Fibroblast of skin of abdomen (primary cell): ENCODE measurements at regions not wholly inside any gene's neighbourhood (a gene's known extent, or its start where the extent isn't known, plus 50 kb on each side); places are given as distances from the start of the nearest gene placed in this dataset.
"Not testable (repeated sequence)": the region's sequence is repeated elsewhere in the genome, so short reads cannot be mapped to it uniquely, and the experiment has no call there.

Experiments
- DNase-seq: peaks from one replicate; pipeline ENCODE4 v3.0.0-alpha.2; 2013

DNA sequence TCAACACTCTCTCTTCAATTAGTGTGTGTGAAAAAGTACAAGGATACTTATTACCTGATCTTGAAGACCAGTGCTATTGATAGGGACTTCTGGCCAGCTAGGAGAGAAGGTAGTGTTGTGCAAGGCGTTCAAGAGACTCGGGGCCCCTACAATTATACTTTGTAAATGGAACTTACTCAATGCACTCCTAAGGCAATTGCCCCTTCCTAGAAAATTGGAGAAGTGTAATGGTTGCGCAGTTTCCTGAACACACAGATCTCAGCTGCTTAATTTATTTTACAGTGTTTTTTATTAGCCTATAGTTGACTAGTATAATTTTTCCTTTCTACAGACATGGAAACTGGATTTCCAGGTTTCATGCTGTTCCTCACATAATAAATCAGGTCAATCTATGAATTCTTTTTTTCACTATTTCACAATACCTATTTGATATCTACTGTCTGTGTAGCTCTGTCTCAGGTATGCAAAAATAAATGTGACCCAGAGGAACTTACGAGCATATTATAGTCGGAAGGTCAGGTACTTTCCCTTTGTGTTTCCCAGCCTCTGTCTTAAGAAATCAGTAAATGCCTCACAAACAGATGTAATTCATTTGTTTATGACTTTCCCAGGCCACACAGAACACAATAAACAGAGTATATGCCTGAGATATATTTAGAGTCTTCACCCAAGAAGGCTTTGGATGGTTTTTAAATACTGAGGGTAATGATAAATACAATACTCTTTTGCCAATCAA is 89.1 kb upstream of the TET2 start:
- DNase-seq = no peak

DNA sequence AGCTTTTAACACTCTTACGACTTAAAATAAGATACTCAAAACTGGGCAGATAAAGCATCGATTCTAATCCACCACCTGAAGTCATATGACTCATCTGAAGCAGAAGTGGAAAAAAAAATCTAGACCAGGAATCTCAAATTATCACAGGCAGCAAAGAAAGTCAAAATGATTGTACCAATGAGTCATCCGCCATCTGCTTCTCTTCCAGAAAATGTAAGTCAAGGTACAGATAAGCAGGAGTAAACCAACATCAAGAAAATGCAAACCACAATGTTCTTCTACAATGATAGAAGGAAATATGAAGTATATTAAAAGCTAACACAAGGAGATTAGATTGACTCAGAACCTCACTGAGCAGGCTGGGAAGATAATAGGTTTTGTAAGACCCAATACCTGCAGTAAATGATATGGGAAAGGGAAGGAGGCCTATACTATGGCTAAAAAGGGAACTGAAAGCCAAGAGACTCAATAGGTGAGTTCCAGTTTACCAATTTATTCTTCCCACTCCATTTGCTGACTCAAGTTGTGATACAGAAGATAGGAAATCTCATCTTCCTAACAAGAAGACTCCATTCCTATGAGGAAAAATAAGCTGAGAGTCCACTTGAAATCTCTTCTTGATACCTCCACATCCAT is 88.4 kb upstream of the TET2 start:
- DNase-seq = peak; percentile 53

DNA sequence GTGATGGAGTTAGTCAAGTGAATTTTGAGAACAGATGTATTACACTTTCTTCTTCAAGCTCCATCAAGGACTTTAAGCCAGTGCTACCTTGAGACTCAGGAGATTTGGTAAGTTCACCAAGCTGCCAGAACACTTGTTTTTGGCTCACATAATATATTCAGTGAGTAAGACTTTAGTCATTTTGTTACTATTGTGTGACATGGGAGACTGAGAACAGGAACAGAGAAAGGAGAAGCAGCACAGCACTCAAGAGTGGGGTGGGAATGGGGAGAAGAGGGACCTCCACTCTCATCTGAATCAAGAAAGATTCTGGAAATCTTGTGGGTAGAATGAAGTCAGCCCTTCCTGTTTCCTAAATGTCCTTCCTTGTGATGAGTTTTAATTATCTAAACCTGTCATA is 87.3 kb upstream of the TET2 start:
- DNase-seq = no peak

DNA sequence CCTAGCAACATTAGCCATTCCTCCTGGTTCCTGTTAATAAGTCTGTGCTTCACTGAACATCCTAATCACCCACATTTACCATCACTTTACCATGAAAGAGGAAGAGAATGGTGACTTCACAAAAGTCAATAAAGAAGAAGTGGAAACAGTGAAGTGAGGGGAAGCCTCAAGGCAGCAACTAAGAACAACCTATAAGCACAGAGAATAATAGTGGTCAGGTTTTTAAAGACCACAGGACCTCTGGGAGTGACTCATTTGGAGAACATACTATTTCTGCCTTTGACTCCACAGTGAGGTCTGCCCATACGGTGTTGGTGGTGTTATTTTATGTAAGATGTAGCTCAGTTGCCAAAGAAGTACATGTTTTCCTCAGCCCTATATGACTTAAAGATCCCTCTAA is 86.0 kb upstream of the TET2 start:
- peak; percentile 38 for DNase-seq

DNA sequence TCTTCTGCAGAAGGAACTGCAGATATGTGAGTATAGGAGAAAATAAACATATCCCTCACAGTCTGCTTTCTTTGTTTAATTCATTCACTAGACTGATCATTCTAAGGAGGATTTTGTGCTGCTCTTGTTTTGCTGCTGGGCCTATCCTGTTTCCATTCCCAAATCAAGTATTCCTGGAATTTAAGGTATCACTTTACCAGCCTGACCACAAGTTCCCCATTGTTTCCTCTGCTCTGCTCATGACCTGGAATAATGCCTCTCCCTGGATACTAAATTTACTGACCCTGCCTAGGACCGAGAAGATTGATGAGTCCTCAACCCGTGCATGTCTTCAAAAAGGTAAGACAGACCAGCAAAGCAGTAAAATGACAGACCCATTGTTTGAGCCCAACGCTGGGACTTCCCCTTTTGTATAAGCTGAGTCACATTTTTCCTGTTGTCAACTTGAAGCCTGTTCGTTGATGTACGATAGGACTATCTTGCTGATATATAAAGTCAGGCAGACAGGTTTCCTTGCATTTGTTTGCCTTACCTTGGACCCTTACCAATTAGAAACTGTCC is 85.5 kb upstream of the TET2 start:
- peak; percentile 27 for DNase-seq

DNA sequence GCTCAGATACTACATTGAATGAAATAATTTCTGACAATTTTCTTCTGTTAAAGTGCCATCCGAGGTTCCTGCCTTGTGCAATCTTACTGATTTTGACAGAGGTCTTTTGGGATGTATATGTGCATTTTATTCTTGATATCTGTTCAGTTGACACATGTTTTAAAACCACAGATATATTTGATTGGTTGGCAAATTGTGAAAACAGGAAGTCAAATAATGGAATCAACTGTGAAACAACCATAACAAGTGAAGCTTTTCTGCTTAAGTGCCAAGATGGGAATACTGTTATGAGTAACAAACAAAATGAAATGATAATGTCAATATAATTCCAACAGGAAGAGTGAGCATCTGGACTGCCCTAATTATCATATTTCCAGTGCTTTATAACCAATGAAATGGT is 84.9 kb upstream of the TET2 start:
- peak; percentile 1 for DNase-seq

DNA sequence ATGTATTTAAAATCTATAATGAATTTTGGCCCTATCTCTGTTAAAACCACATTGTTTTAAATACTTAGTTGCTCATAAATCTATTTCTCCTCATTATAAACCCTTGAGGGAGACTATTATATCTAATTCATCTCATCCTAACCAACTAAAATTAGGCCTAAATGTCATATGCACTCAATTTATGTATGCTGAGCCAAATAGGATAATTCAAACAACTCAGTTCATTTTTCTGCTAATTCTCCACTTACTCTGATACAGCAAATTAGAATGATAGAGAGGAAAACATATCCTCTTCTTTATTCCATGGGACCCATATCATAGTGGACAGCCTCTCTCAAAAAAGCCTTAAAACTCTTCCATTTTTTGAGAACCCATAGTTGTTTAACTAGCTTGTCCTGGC is 80.3 kb upstream of the TET2 start:
- DNase-seq = no peak

DNA sequence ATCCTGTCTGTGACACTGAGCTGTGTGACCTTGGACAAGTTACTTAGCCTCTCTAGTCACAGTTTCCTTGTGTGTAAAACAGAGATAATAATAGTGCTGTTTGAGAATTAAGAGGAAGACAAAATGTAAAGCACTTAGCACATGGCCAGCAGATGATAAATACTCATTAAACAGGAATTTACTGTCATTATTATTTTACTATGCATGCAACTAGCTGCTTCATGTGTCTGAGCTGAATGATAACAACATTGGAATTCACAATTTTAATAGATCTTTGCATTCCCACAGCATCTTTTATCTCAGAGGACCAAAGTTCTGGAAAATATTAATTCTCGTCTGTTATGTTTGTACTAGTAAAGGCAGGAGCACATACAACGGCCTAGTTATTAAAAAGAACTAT is 79.2 kb upstream of the TET2 start:
- peak; percentile 59 for DNase-seq

DNA sequence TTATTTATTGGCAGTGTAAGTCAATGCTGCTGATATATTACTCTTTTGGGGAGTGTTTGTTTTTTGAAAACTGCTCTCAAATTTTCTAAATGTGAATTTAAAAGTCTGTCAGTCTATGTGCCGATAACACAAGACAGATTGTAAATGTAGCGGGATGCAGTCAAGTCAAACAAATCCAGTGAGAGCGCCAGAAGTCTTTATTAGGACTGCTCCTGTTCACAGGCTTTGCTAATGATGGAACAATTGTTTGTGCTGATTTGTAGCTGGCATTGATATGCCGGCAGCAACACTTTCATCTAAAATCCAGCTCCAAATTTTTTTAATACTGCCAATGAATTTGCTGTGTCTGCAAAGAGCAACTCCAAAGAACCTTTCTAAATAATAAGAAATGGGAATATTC is 78.7 kb upstream of the TET2 start:
- DNase-seq = no peak

DNA sequence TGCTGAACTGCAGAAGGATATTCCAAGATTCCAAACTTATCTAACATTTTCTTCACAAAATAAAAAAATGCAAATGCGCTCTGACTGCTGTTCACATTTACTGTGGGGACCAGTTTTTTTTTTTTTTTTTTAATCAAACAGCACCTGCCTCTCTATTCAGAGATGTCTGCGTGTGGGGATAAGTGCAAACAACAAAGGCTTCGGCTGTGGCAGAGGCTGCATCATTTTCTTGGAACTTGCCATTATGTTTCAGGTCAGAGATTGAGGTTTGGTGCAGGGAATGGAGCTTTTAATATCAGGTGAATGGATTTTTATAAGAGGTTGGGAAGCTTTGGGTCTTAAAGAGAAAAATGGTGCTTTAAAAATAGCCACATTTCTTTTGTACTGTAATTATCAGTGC is 78.2 kb upstream of the TET2 start:
- DNase-seq = no peak

DNA sequence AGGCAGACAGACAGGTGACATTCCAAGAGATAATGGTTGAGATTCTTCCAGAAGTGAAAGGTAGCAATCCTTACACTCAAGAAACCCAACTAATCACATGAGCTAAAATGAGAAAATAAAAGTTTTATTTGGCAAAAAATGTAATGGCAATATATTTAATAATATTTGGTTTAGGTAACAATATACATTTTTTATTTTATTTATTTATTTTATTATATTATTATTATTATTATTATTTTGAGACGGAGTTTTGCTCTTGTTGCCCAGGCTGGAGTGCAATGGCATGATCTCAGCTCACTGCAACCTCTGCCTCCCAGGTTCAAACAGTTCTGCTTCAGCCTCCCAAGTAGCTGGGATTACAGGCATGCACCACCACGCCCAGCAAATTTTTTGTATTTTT is 74.6 kb upstream of the TET2 start:
- not testable (repeated sequence) for DNase-seq

DNA sequence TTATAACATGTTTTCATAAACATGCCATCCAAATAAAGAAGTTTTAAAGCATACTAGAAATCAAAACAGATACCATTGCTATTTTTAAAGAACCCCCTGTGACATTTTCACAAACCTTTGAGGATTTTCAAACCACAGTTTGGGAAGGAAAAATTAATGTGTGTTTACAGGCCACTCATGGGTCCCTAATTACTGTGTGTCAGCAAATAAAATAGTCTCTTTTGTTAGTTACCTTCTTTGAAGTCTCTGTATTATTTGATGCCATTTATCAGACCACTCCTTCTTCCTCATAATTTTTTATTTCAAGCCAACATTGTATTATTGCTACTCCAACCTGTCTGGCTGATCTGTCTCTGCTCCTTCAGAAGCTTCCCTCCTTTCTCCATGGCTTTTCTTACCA is 72.6 kb upstream of the TET2 start:
- DNase-seq = no peak

DNA sequence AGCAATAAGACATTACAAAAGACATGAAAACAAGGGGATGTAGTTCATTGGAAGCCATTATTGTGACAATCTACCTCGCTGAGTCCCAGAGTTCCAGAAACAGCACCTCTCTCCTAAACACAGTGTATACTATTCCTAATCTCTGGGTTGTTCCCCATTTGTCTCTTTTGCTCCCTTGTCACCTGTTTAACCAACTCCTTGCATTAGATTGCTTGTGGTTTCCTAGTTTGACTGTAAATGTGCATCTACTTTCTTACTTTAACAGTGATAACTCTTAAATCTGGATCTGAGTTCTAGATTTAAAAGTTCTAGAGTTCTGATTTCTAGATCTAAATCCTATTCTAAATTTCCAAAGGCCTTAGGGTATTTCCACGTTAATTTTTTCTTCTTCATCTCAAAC is 71.6 kb upstream of the TET2 start:
- DNase-seq = no peak

DNA sequence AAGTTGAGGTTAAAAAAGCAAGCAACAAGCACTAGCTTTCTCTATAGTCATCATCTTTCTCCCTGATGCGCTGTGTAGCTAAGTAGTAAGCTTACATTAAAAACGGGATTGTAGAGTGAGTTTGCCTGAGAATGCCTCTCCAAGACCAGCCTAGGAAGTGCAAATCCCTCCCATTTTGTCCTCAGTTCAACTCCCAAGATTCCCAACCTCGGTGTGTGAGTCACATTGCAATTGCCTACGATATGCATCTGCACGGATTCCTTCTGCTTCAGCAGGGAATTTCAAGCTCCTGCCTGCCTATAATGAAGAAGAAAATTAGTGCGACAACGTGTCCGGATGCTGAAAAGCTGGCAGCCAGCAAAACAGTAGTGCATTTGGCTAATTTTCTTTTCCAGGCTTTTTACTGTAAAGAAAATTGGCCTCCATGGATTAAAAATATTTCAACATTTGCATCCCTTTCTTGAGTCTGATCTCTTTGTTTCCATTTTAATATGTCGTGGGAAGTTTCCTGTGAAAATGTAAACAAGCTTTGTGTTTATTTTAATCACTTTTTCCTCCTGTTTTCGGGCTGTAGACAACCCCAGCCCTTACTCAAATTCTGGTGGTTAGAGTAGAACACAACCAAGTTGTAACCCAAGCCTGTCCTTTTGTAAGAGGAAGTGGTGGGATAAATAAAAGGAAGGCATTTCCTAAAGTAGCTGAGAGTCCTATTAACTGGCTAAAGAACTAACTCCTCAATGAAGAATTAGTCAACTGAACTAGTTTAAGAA is 58.4 kb upstream of the TET2 start:
- DNase-seq = peak; percentile 98

DNA sequence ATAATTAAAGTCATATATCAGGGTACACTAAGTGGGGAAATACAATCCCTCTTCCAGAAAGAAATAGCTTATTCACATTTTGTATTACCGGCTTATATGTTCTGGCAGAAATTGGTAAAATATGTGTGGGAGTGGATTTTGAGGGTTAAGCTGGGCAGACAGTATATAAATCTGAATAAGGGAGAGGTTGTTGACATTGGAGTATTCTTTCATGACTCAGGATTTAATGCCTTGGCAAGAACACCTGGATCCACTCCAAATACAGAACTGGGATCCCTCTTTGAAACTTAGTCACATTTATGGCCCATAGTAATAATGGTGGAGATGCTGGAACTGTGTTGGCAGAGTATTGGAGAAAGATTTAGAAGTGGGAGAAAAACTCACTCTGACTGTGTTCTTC is 54.3 kb upstream of the TET2 start:
- DNase-seq = peak; percentile 96

DNA sequence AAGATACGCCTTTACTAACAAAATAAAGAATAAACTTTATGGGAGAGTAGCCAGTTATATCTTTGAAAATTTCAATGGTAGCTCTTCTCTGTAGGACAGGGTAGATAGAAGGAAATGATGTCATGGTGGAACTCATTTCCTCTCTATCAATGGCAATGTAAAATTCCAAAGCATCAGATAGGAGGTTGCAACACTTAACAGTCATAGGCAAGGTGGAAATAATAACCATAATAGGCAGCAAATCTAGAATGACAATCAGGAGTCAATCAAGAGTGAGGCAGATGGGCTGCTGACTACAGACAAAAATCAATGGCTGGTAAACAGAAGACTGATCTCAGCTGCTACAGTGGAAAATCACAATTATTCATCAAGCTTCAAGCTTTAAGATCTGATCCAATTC is 53.9 kb upstream of the TET2 start:
- peak; percentile 74 for DNase-seq

DNA sequence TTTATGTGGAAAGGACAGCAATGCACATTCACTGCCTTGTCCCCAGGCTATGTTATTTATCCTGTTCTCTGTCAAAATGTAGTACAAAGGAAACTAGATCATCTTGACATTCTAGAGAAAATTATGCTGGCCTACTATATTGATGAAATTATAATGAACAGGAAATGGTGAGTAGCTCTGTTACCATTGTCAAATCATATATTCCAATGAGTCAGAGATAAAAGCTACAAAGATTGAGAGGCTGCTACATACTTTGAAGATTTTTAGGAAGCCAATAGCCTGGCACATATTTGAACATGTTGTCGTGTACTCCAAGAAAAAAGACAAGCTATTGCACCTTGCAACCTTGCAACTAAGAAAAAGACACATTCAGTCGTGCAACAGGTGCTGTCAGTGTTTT is 52.7 kb upstream of the TET2 start:
- DNase-seq = no peak
